Activated CD4-positive, alpha-beta T cell treated with anti-CD3 and anti-CD28 coated beads for 36 hours (primary cell): ENCODE measurements at regions not wholly inside any gene's neighbourhood (a gene's known extent, or its start where the extent isn't known, plus 50 kb on each side); places are given as distances from the start of the nearest gene placed in this dataset.

Experiments used
- ATAC-seq: fragments of 200-7000 bp; cut with Tn5 transposase; one replicate; pipeline ENCODE4 v1.10.0; 2021; ENCODE audit warnings: mild to moderate bottlenecking, moderate library complexity
- CTCF ChIA-PET: fragments of 350-600 bp; sonication (Branson Sonifier 250); formaldehyde crosslinking; loops from one replicate; lab custom pipeline; 2021; ENCODE audit warnings: antibody characterized with exemption; lab: Charles Lee
- POLR2A ChIA-PET: fragments of 350-600 bp; sonication (Branson Sonifier 250); formaldehyde crosslinking; loops from one replicate; lab custom pipeline; 2021; ENCODE audit warnings: antibody characterized with exemption, inconsistent platforms; lab: Charles Lee
- DNase-seq: peaks from one replicate; pipeline ENCODE4 v3.0.0-alpha.2; 2020
- H3K27ac Mint-ChIP-seq: one replicate; pipeline ENCODE4 v1.8.0; 2021; ENCODE audit warnings: mixed read lengths
- H3K27me3 Mint-ChIP-seq: one replicate; pipeline ENCODE4 v1.8.0; 2021; ENCODE audit warnings: mixed read lengths
- H3K36me3 Mint-ChIP-seq: one replicate; pipeline ENCODE4 v1.8.0; 2021; ENCODE audit warnings: low read depth, mixed read lengths
- H3K4me1 Mint-ChIP-seq: one replicate; pipeline ENCODE4 v1.8.0; 2021; ENCODE audit warnings: mixed read lengths
- H3K4me3 Mint-ChIP-seq: one replicate; pipeline ENCODE4 v1.8.0; 2021; ENCODE audit warnings: mild to moderate bottlenecking, moderate library complexity, mixed read lengths
- H3K9me3 Mint-ChIP-seq: one replicate; pipeline ENCODE4 v1.8.0; 2021; ENCODE audit warnings: low read depth, mixed read lengths
- intact Hi-C, 2 experiments: fragments of 100-400 bp; cut with DNase I in 1 of 2; cut with micrococcal nuclease in 1 of 2; formaldehyde crosslinking; loops; one replicate each; pipeline versions ENCODE4 v1.14.2 to v1.15.1; 2022 to 2024; cut with DNase I, micrococcal nuclease

DNA sequence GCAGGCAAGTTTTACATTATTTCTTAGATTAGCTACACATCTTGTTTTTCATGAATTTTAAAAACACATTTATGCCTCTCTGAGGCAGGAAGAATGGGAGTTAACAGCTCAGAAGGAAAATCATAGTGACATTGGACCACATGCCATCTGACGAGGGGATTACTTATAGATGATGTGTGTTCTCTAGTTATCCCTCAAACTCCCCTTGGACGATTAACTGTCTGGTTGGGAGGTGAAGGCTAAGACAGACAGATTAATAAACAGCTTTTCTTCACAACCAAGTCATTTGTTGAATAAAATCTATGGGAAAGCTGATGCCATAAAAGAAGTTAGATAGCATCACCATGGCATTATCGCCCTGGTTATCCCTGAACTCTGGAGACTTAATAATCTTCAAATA, 80.0 kb upstream of the PREP start:
- ChIA-PET CTCF (interaction anchor here (0.7 to 1.3 kb wide), 5 partner anchors 16 to 740 kb away, joined by 3 read pairs; no protein-coding TSS in a partner anchor), POLR2A (interaction anchor here (0.7 kb wide), 1 partner anchor 629 kb away, joined by 4 read pairs; no protein-coding TSS in a partner anchor)
- DNase-seq (no peak), ATAC-seq (no peak)
- Mint-ChIP-seq H3K4me3 (no peak overlapping the region), H3K4me1 (peaks cover 16% of the 10 kb centered on the region), H3K27me3 (peaks cover 16% of the 10 kb centered on the region), H3K9me3 (no peaks in the 10 kb centered on the region), H3K27ac (no peak overlapping the region), H3K36me3 (no peaks in the 10 kb centered on the region)
- intact Hi-C loops: loop anchor here (5.0 to 10.0 kb wide), 3 partner anchors 509 to 819 kb away; partner anchors contain the start of gene PRDM1 (in 1 of the 2)

DNA sequence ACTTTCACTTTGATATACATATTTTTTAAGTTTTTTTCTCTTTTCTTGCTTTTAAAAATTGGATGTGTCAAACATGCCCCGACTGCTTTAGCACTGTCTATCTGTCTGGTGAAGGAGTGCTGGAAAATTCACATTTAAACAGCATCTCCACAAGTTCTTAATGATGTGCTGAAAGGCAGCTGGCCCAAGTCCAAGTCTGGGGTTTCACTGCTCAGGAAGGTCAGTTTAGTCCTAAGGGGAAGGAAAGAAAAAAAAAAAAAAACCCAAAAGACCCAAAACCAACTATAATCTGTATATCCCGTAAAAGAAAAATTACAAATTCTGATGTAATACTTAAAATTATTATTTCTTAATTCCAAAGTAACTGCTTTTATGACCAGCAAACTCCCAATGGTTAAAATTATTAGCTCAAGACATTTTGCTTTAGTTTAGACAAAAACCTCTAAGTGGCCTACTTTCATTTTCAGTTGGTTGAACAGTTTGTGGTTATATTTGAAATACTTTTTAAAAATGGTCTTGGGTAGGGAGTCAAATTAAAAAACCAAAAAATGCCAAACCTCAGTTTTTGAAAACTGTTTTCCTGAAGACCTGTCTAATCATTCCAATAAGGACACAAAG, 79.5 kb upstream of the PREP start:
- intact Hi-C loops: loop anchor here (5.0 to 10.0 kb wide), 3 partner anchors 510 to 820 kb away; partner anchors contain the start of gene PRDM1 (in 1 of the 2)
- ATAC-seq (no peak), DNase-seq (no peak)
- H3K9me3 Mint-ChIP-seq: no peaks in the 10 kb centered on the region
- ChIA-PET CTCF (interaction anchor here (0.7 to 1.2 kb wide), 4 partner anchors 17 to 741 kb away, joined by 3 read pairs; no protein-coding TSS in a partner anchor), POLR2A (interaction anchor here (0.7 kb wide), 1 partner anchor 630 kb away, joined by 4 read pairs; no protein-coding TSS in a partner anchor)
- no peak overlapping the region for H3K27ac Mint-ChIP-seq
- peaks cover 13% of the 10 kb centered on the region for H3K4me1 Mint-ChIP-seq
- no peak overlapping the region for H3K4me3 Mint-ChIP-seq
- no peaks in the 10 kb centered on the region for H3K36me3 Mint-ChIP-seq
- peaks cover 16% of the 10 kb centered on the region for H3K27me3 Mint-ChIP-seq

DNA sequence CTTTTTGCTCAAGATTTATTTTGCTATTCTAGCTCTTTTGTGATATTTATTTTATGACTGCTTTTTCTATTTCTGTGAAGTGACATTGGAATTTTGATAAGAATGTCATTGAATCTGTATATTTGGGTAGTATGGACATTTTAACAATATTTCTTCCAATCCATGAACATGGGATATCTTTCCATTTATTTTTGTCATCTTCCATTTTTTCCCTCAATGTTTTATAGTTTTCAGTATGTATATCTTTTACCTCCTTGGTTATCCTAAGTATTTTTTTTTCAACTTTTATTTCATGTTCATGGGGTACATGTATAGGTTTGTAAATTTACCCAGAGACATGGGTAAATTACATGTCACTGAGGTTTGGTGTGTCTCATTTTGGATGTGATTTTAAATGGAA, 74.1 kb upstream of the PREP start:
- CTCF ChIA-PET: interaction anchor here (0.8 kb wide), 2 partner anchors 8 to 589 kb away, joined by 3 to 4 read pairs; no protein-coding TSS in a partner anchor
- intact Hi-C loops: no loop called here
- H3K9me3 Mint-ChIP-seq: peaks cover 8% of the 10 kb centered on the region
- DNase-seq (no peak), ATAC-seq (no peak)
- no peak overlapping the region for H3K27ac Mint-ChIP-seq
- peaks cover 29% of the 10 kb centered on the region for H3K27me3 Mint-ChIP-seq
- H3K4me3 Mint-ChIP-seq: no peak overlapping the region
- H3K4me1 Mint-ChIP-seq: no peaks in the 10 kb centered on the region
- H3K36me3 Mint-ChIP-seq: no peaks in the 10 kb centered on the region
- POLR2A ChIA-PET: no interaction called here

DNA sequence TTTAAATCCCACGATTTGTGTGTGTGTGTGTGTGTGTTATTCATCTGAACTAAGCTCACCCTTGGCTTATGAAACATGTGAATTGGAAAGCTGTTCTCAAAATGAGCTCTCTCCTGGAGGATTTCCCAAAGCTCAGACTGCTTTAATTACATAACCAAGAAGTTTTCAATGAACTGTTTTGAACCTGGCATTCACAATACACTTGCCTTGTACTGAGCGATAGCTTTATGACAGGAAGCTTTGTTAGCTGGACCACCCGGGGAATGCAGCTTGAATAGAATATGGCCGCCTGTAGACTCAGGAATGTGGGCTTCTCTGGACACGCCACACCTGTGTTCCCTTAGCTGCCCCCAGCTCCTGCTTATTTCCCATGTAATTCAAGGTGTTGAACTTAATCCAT, 71.4 kb upstream of the PREP start:
- Mint-ChIP-seq H3K9me3 (peaks cover 8% of the 10 kb centered on the region), H3K36me3 (no peaks in the 10 kb centered on the region), H3K4me1 (no peaks in the 10 kb centered on the region), H3K4me3 (no peak overlapping the region), H3K27ac (no peak overlapping the region), H3K27me3 (peaks cover 32% of the 10 kb centered on the region)
- CTCF ChIA-PET: no interaction called here
- DNase-seq: no peak
- intact Hi-C loops: no loop called here
- ATAC-seq: no peak
- POLR2A ChIA-PET: no interaction called here

DNA sequence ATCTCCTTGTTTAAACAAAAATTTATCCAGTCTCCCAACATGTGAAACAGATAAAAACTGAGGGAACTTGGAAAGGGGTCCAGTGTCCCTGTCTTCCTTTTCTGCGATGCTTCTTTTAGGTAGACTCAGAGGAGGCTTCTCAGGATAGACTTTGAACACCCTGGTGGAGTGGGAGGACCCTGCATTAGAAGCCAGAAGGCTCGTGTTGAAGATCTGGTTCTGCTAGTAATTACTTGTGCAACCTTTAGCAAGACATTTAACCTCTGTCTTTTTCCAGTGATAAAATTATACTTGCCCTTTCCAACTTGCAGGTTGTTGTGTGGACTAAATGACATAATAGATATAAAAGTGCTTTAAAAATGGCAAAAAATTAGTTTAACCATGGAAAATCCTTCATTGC, 67.1 kb upstream of the PREP start:
- Mint-ChIP-seq H3K27me3 (peaks cover 37% of the 10 kb centered on the region), H3K4me1 (no peaks in the 10 kb centered on the region), H3K9me3 (peaks cover 2% of the 10 kb centered on the region), H3K4me3 (no peak overlapping the region), H3K27ac (no peak overlapping the region), H3K36me3 (no peaks in the 10 kb centered on the region)
- DNase-seq (no peak), ATAC-seq (no peak)
- intact Hi-C loops: no loop called here
- ChIA-PET POLR2A (no interaction called here), CTCF (no interaction called here)

DNA sequence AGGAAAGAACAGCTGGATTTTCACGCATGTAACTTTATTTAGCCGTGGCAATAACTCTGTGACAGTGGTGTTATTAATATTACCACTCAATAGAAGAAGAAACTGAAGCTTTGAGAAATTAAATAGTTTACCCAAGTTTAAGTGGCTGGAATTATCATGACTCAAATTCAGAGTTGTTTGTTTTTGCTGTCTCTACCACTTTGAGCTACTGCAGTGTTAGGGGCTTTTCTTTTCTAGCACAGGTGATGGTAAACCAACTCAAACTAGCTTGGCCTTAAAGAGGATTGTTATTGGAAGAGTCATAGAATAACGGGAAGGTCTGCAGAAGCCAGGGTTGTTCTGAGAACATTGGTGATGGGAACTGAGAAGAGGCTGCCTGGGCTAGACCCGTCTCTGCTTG, 66.0 kb upstream of the PREP start:
- no peaks in the 10 kb centered on the region for H3K36me3 Mint-ChIP-seq
- intact Hi-C loops: no loop called here
- ATAC-seq (no peak), DNase-seq (no peak)
- H3K9me3 Mint-ChIP-seq: peaks cover 2% of the 10 kb centered on the region
- H3K27me3 Mint-ChIP-seq: peaks cover 41% of the 10 kb centered on the region
- ChIA-PET POLR2A (no interaction called here), CTCF (interaction anchor here (0.8 kb wide), 1 partner anchor 37 kb away, joined by 3 read pairs; no protein-coding TSS in a partner anchor)
- H3K4me1 Mint-ChIP-seq: no peaks in the 10 kb centered on the region
- H3K27ac Mint-ChIP-seq: no peak overlapping the region
- no peak overlapping the region for H3K4me3 Mint-ChIP-seq

DNA sequence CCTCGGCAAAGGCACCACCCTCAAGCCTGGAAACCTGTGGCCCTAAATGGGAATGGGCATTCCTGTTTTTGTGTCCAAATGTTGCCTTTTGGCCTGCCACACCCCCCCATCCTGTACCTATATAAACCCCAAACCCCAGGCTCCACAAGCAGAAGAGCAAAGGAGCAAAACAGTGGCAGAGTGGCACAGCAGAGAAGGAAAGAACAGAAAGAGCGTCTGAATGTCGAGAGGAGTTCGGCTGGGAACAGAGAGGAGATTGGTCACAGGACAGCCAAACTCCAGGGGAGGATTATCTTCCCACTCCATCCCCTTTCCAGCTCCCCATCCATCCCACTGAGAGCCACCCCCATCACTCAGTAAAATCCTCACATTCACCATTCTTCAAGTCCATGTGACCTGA, 58.0 kb upstream of the PREP start:
- H3K36me3 Mint-ChIP-seq: no peaks in the 10 kb centered on the region
- H3K27ac Mint-ChIP-seq: no peak overlapping the region
- DNase-seq: no peak
- H3K4me3 Mint-ChIP-seq: no peak overlapping the region
- POLR2A ChIA-PET: no interaction called here
- intact Hi-C loops: loop anchor here in 1 of 2 experiments (1.0 kb wide), 1 partner anchor 185 kb away; no protein-coding TSS in a partner anchor
- H3K27me3 Mint-ChIP-seq: peaks cover 30% of the 10 kb centered on the region
- peaks cover 9% of the 10 kb centered on the region for H3K4me1 Mint-ChIP-seq
- no peak for ATAC-seq
- peaks cover 1% of the 10 kb centered on the region for H3K9me3 Mint-ChIP-seq
- CTCF ChIA-PET: no interaction called here

DNA sequence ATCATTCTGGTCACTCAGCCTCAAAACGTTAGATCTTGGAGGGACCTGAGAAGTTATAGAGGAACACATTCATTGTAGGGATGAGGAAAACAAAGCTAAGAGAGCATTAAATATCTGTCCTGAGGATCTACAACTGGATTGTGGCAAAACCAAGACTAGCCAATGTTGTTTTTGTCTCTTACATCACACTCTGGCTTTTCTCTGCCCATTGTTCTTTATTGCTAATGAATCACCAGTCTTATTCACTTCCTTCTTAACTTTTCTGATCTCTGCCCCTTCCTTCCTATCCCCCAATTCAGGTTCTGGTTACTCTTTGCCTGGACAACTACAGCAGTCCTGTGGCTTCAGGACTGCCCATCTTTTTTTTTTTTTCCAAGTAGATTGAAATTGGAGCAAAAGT, 57.0 kb upstream of the PREP start:
- Mint-ChIP-seq H3K4me3 (no peak overlapping the region), H3K27me3 (peaks cover 25% of the 10 kb centered on the region), H3K4me1 (peaks cover 9% of the 10 kb centered on the region), H3K36me3 (peaks cover under 1% of the 10 kb centered on the region), H3K27ac (peak overlapping the region; percentile 53), H3K9me3 (no peaks in the 10 kb centered on the region)
- DNase-seq (no peak), ATAC-seq (no peak)
- intact Hi-C loops: no loop called here
- ChIA-PET POLR2A (no interaction called here), CTCF (no interaction called here)

DNA sequence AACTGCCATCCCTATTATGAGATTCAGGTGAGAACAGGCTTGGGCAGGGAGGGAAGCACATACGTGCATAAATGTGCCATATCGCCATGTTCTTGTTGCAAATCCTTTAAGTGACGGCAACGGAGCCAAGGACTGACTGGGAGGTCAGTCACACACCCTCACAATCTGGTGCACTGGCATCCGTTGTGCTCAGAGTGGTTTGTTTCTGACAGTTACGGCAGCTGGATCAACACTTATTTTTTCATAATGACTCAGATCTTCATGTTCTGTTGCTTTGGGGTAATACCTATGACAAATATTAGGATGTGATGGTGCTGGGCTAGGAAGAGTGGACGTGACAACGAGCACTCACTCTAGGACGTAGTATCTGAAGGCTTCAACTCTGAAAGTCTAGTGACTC, 56.2 kb upstream of the PREP start:
- CTCF ChIA-PET: interaction anchor here (1.9 kb wide), 1 partner anchor 28 kb away, joined by 11 read pairs; no protein-coding TSS in a partner anchor
- peak overlapping the region; percentile 76 for H3K27ac Mint-ChIP-seq
- peaks cover 21% of the 10 kb centered on the region for H3K27me3 Mint-ChIP-seq
- peaks cover 10% of the 10 kb centered on the region for H3K4me1 Mint-ChIP-seq
- H3K4me3 Mint-ChIP-seq: peak overlapping the region; percentile 5
- intact Hi-C loops: no loop called here
- POLR2A ChIA-PET: interaction anchor here (0.8 kb wide), 1 partner anchor 423 kb away, joined by 6 read pairs; no protein-coding TSS in a partner anchor
- H3K9me3 Mint-ChIP-seq: no peaks in the 10 kb centered on the region
- peak; percentile 53 for DNase-seq
- peaks cover 3% of the 10 kb centered on the region for H3K36me3 Mint-ChIP-seq
- peak; percentile 84 for ATAC-seq

DNA sequence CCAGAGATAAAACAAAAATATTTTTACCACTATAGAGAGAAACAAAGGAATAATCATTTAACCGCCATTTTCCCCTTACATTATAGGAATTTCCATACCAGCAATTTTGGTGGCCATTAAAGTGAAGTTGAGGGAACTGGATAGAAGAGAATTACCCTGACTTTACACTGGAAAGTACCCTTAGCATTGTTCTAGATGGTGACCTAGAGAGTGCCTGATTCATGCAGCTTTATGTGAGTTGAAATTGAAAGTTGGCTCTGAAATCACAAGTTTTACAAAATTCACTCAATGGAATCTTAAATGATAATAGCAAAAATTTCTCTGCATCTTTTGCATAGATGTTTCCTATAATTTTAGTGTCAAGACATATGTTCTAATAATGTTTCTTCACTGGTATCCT, 55.7 kb upstream of the PREP start:
- CTCF ChIA-PET: interaction anchor here (1.1 to 1.9 kb wide), 2 partner anchors 13 to 27 kb away, joined by 3 to 11 read pairs; no protein-coding TSS in a partner anchor
- Mint-ChIP-seq H3K36me3 (peaks cover 3% of the 10 kb centered on the region), H3K4me3 (peak overlapping the region; percentile 5), H3K27me3 (peaks cover 21% of the 10 kb centered on the region), H3K4me1 (peaks cover 11% of the 10 kb centered on the region), H3K9me3 (no peaks in the 10 kb centered on the region), H3K27ac (peak overlapping the region; percentile 76)
- POLR2A ChIA-PET: interaction anchor here (0.8 kb wide), 1 partner anchor 424 kb away, joined by 6 read pairs; no protein-coding TSS in a partner anchor
- intact Hi-C loops: no loop called here
- no peak for DNase-seq
- peak; percentile 57 for ATAC-seq

DNA sequence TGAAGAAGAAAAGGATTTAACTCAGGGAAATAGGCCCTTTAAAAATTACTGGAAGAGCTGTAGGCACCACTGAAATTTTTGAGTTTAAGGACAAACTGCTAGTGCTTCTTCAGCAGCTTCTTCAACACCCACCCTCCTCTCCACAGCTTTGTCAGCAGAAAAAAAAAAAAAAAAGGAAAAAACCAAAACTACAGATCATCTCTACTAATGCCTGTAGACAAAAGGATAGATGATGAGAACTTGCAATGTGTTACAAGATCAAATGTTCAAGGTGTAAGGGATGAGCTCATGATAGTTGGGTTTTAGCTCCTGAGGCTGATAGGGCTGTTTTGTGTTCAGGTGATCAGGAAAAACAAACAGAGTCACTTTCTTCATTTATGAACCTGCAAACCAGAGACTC, 55.2 kb upstream of the PREP start:
- DNase-seq (no peak), ATAC-seq (no peak)
- peak overlapping the region; percentile 76 for H3K27ac Mint-ChIP-seq
- peaks cover 3% of the 10 kb centered on the region for H3K36me3 Mint-ChIP-seq
- POLR2A ChIA-PET: interaction anchor here (0.8 kb wide), 1 partner anchor 424 kb away, joined by 6 read pairs; no protein-coding TSS in a partner anchor
- no peaks in the 10 kb centered on the region for H3K9me3 Mint-ChIP-seq
- peaks cover 21% of the 10 kb centered on the region for H3K27me3 Mint-ChIP-seq
- CTCF ChIA-PET: interaction anchor here (1.1 to 1.9 kb wide), 3 partner anchors 13 to 30 kb away, joined by 3 to 11 read pairs (median 3); no protein-coding TSS in a partner anchor
- H3K4me1 Mint-ChIP-seq: peaks cover 16% of the 10 kb centered on the region
- intact Hi-C loops: no loop called here
- no peak overlapping the region for H3K4me3 Mint-ChIP-seq
